ENCODE measurements at regions not wholly inside any gene's neighbourhood (a gene's known extent, or its start where the extent isn't known, plus 50 kb on each side); places are given as distances from the start of the nearest gene placed in this dataset.

- H3K4me1 ChIP-seq (ENCODE audit: insufficient read depth, low read length) = no peaks in the 10 kb centered on the region
- no peaks in the 10 kb centered on the region for H3F3A ChIP-seq (ENCODE audit: low read length, unreplicated experiment)
- TF ChIP-seq EZH2 (IDR thresholded peaks at IDR 0.05; ENCODE audit: low read length, unreplicated experiment) (no peak), CTCF (conservative IDR thresholded peaks at IDR 0.05; ENCODE audit: low read depth, low read length) (no peak), EZH2phosphoT487 (IDR thresholded peaks at IDR 0.05; ENCODE audit: borderline replicate concordance, low read length) (no peak)
- H4K20me1 ChIP-seq (ENCODE audit: low read length) = no peaks in the 10 kb centered on the region
- H3K9me3 ChIP-seq (ENCODE audit: low read length) = no peaks in the 10 kb centered on the region
- H3K4me2 ChIP-seq (ENCODE audit: low read length) = no peak overlapping the region
- ChIA-PET POLR2A (ENCODE audit: unreplicated experiment) (no interaction called here), CTCF (no interaction called here)
- H3K36me3 ChIP-seq (ENCODE audit: low read depth, low read length) = no peaks in the 10 kb centered on the region
- H3K9ac ChIP-seq (ENCODE audit: low read length) = no peak overlapping the region
- no peaks in the 10 kb centered on the region for H3K27me3 ChIP-seq (ENCODE audit: low read length)
- H3K27ac ChIP-seq (ENCODE audit: low read length) = no peak overlapping the region
- ATAC-seq (no peak), DNase-seq (no peak)
- no peaks in the 10 kb centered on the region for H3K79me2 ChIP-seq (ENCODE audit: low read length)
- intact Hi-C loops (cut with micrococcal nuclease) = no loop called here
- no peaks in the 10 kb centered on the region for H3K9me2 ChIP-seq (replicated peaks; ENCODE audit: low read length)
- BruUV-seq (replicated peaks) = no TSS peak
- H2AFZ ChIP-seq (ENCODE audit: low read length) = no peak overlapping the region
- H3K4me3 ChIP-seq (ENCODE audit: low read length) = no peak overlapping the region
Measured at GRCh38 chr9:600006-600405, 241.5 kb upstream of the DMRT1 start.

- intact Hi-C loops (cut with micrococcal nuclease) = no loop called here
- TF ChIP-seq EZH2phosphoT487 (IDR thresholded peaks at IDR 0.05; ENCODE audit: borderline replicate concordance, low read length) (no peak), CTCF (conservative IDR thresholded peaks at IDR 0.05; ENCODE audit: low read depth, low read length) (no peak), EZH2 (IDR thresholded peaks at IDR 0.05; ENCODE audit: low read length, unreplicated experiment) (no peak)
- ATAC-seq (no peak), DNase-seq (no peak)
- no peak overlapping the region for H3K4me3 ChIP-seq (ENCODE audit: low read length)
- no peak overlapping the region for H3K4me2 ChIP-seq (ENCODE audit: low read length)
- H3K27ac ChIP-seq (ENCODE audit: low read length) = no peak overlapping the region
- no peaks in the 10 kb centered on the region for H3K79me2 ChIP-seq (ENCODE audit: low read length)
- H2AFZ ChIP-seq (ENCODE audit: low read length) = no peak overlapping the region
- H3F3A ChIP-seq (ENCODE audit: low read length, unreplicated experiment) = no peaks in the 10 kb centered on the region
- no peaks in the 10 kb centered on the region for H3K27me3 ChIP-seq (ENCODE audit: low read length)
- H4K20me1 ChIP-seq (ENCODE audit: low read length) = no peaks in the 10 kb centered on the region
- H3K4me1 ChIP-seq (ENCODE audit: insufficient read depth, low read length) = no peaks in the 10 kb centered on the region
- H3K9me3 ChIP-seq (ENCODE audit: low read length) = no peaks in the 10 kb centered on the region
- H3K9me2 ChIP-seq (replicated peaks; ENCODE audit: low read length) = no peaks in the 10 kb centered on the region
- ChIA-PET POLR2A (ENCODE audit: unreplicated experiment) (no interaction called here), CTCF (no interaction called here)
- no TSS peak for BruUV-seq (replicated peaks)
- H3K9ac ChIP-seq (ENCODE audit: low read length) = no peak overlapping the region
- H3K36me3 ChIP-seq (ENCODE audit: low read depth, low read length) = no peaks in the 10 kb centered on the region
Measured at GRCh38 chr9:602716-603115, 238.8 kb upstream of the DMRT1 start.

- no peak overlapping the region for H3K4me2 ChIP-seq (ENCODE audit: low read length)
- no peak overlapping the region for H3K27ac ChIP-seq (ENCODE audit: low read length)
- BruUV-seq (replicated peaks) = no TSS peak
- no peaks in the 10 kb centered on the region for H3K9me2 ChIP-seq (replicated peaks; ENCODE audit: low read length)
- no peaks in the 10 kb centered on the region for H4K20me1 ChIP-seq (ENCODE audit: low read length)
- ChIA-PET POLR2A (ENCODE audit: unreplicated experiment) (interaction anchor here (0.6 kb wide), 1 partner anchor 21 kb away, joined by 7 read pairs; no protein-coding TSS in a partner anchor), CTCF (no interaction called here)
- H3K4me3 ChIP-seq (ENCODE audit: low read length) = no peak overlapping the region
- H3K9me3 ChIP-seq (ENCODE audit: low read length) = no peaks in the 10 kb centered on the region
- H3F3A ChIP-seq (ENCODE audit: low read length, unreplicated experiment) = no peaks in the 10 kb centered on the region
- H3K4me1 ChIP-seq (ENCODE audit: insufficient read depth, low read length) = no peaks in the 10 kb centered on the region
- H3K9ac ChIP-seq (ENCODE audit: low read length) = no peak overlapping the region
- TF ChIP-seq EZH2phosphoT487 (IDR thresholded peaks at IDR 0.05; ENCODE audit: borderline replicate concordance, low read length) = no peak
- ATAC-seq (no peak), DNase-seq (no peak)
- H3K36me3 ChIP-seq (ENCODE audit: low read depth, low read length) = no peaks in the 10 kb centered on the region
- intact Hi-C loops (cut with micrococcal nuclease) = no loop called here
- no peaks in the 10 kb centered on the region for H3K27me3 ChIP-seq (ENCODE audit: low read length)
- no peaks in the 10 kb centered on the region for H3K79me2 ChIP-seq (ENCODE audit: low read length)
- H2AFZ ChIP-seq (ENCODE audit: low read length) = no peak overlapping the region
Measured at GRCh38 chr9:603126-603525, 238.4 kb upstream of the DMRT1 start.
